ENCODE measurements at regions not wholly inside any gene's neighbourhood (a gene's known extent, or its start where the extent isn't known, plus 50 kb on each side); places are given as distances from the start of the nearest gene placed in this dataset.

DNA sequence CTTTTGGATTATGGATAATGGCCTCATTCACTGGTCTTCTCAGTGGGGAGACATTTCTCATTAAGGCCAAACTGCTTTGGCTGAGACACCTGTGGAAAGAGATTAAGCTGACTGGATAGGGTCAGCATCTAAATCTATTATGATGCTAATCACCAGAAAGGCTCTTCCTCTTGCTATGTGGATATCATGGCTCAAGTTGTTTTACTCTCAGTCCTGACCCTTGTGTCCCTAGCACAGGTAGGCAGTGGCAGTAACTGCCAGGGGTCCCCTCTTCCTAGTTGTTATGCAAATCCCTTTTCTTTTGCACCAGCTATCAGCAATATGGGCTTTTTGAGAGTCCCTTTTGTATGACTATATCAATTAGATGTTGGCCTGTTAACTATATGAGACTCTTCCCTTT is 335.7 kb upstream of the PLET1 start:
- H2BK5ac ChIP-seq (ENCODE audit: low read depth, low read length), result no peak overlapping the region
- no peak overlapping the region for H3K56ac ChIP-seq (replicated peaks; ENCODE audit: insufficient read length, low read depth, low read length)
- ChIA-PET CTCF (ENCODE audit: partially characterized antibody) (interaction anchor here (0.5 to 2.2 kb wide), 9 partner anchors 8 to 1176 kb away, joined by 3 to 10 read pairs (median 3); no protein-coding TSS in a partner anchor), POLR2A (ENCODE audit: partially characterized antibody) (no interaction called here)
- TF ChIP-seq EZH2 (IDR thresholded peaks at IDR 0.05; ENCODE audit: low read depth, low read length, severe bottlenecking) (no peak), EGR1 (IDR thresholded peaks at IDR 0.05; ENCODE audit: borderline replicate concordance, low read depth, low read length) (no peak), E2F6 (IDR thresholded peaks at IDR 0.05) (no peak), PHF8 (conservative IDR thresholded peaks at IDR 0.05; ENCODE audit: low read depth, low read length) (no peak), BCL11A (IDR thresholded peaks at IDR 0.05; ENCODE audit: low read depth in 2 of 2, low read length in 2 of 2) (no peak)
- no peak overlapping the region for H4K8ac ChIP-seq (ENCODE audit: extremely low read depth, insufficient read depth, low read length)
- H2BK15ac ChIP-seq (ENCODE audit: low read length), result no peak overlapping the region
- peaks cover 0 to 8% (median 5%) of the 10 kb centered on the region in 4 experiments; a peak in 4 of 7 replicates for H3K4me1 ChIP-seq (replicated peaks in 1 of 4; ENCODE audit: control insufficient read depth in 3 of 4, insufficient read depth in 4 of 4, low read length in 3 of 4)
- no peak overlapping the region for H3K4me3 ChIP-seq (ENCODE audit: extremely low read depth in 1 of 4, insufficient read depth in 2 of 4, low read depth in 3 of 4, low read length in 4 of 4)
- no peak overlapping the region for H3K27ac ChIP-seq (ENCODE audit: low read depth, low read length)
- H3K4ac ChIP-seq (replicated peaks; ENCODE audit: insufficient read length, low read depth, low read length), result no peak overlapping the region
- no peak overlapping the region for H2AK5ac ChIP-seq (ENCODE audit: low read depth, low read length)
- H3K9me3 ChIP-seq (ENCODE audit: insufficient read depth in 2 of 2, low read depth in 1 of 2, low read length in 1 of 2), result no peaks in the 10 kb centered on the region
- no peak overlapping the region for H2BK12ac ChIP-seq (ENCODE audit: low read depth, low read length)
- no peak overlapping the region for H4K5ac ChIP-seq (ENCODE audit: insufficient read length, low read depth, low read length)
- FAIRE-seq (peak; percentile 57), DNase-seq (ENCODE audit: low read depth in 1 of 2, low spot score in 2 of 2) (no peak)
- H3K36me3 ChIP-seq (ENCODE audit: control insufficient read depth in 2 of 4, insufficient read depth in 4 of 4, low read length in 3 of 4), result no peaks in the 10 kb centered on the region
- H3K4me2 ChIP-seq (ENCODE audit: insufficient read depth in 1 of 2, low read depth in 2 of 2, low read length in 2 of 2), result no peak overlapping the region
- no peak overlapping the region for H3K9ac ChIP-seq (replicated peaks in 1 of 4; ENCODE audit: extremely low read depth in 1 of 4, low read depth in 3 of 4, low read length in 3 of 4)
- no peak overlapping the region for H4K91ac ChIP-seq (replicated peaks; ENCODE audit: insufficient read length, low read length)
- H3K79me2 ChIP-seq (ENCODE audit: control insufficient read depth in 1 of 2, insufficient read depth in 2 of 2, low read length in 2 of 2), result no peaks in the 10 kb centered on the region
- H4K20me1 ChIP-seq (replicated peaks in 1 of 2; ENCODE audit: control insufficient read depth in 1 of 2, insufficient read depth in 2 of 2, low read length in 2 of 2), result no peaks in the 10 kb centered on the region
- no peak overlapping the region for H3K23ac ChIP-seq (ENCODE audit: insufficient read length)
- H3K27me3 ChIP-seq (replicated peaks in 1 of 4; ENCODE audit: control insufficient read depth in 3 of 4, extremely low read depth in 1 of 4, insufficient read depth in 3 of 4, low read length in 3 of 4), result no peaks in the 10 kb centered on the region
- H3K79me1 ChIP-seq (ENCODE audit: low read depth, low read length), result no peaks in the 10 kb centered on the region
- H2AFZ ChIP-seq (ENCODE audit: low read length), result no peak overlapping the region
- H3K23me2 ChIP-seq (ENCODE audit: low read depth, low read length), result no peaks in the 10 kb centered on the region
- H2BK120ac ChIP-seq (replicated peaks; ENCODE audit: low read depth, low read length), result no peak overlapping the region
- no peak overlapping the region for H3K18ac ChIP-seq (ENCODE audit: extremely low read depth, low read length)
- no peak overlapping the region for H3K14ac ChIP-seq (ENCODE audit: insufficient read length)
- H2BK20ac ChIP-seq (ENCODE audit: low read length), result no peak overlapping the region

Measured in H1 (cell line).